CD4-positive, alpha-beta T cell treated with Interleukin-6 for 4 hours (primary cell): ENCODE measurements at regions not wholly inside any gene's neighbourhood (a gene's known extent, or its start where the extent isn't known, plus 50 kb on each side); places are given as distances from the start of the nearest gene placed in this dataset.

Experiments used
- DNase-seq: peaks from one replicate; pipeline ENCODE4 v3.0.0-alpha.2; 2020; ENCODE audit warnings: mixed read lengths

GRCh38 chr5:158644301-158644700, 455.4 kb downstream of the EBF1 start:
- DNase-seq, result no peak

- DNase-seq, result no peak
Observed at GRCh38 chr5:158643840-158644239, 455.9 kb downstream of the EBF1 start.

- no peak for DNase-seq
Observed at GRCh38 chr5:158642879-158643278, 456.8 kb downstream of the EBF1 start.

- DNase-seq, result no peak
Observed at GRCh38 chr5:158641016-158641415, 458.7 kb downstream of the EBF1 start.

GRCh38 chr5:158640593-158640980, 459.1 kb downstream of the EBF1 start:
- DNase-seq, result no peak

GRCh38 chr5:158639881-158640592, 459.7 kb downstream of the EBF1 start:
- no peak for DNase-seq

GRCh38 chr5:158638396-158638795, 461.3 kb downstream of the EBF1 start:
- no peak for DNase-seq

GRCh38 chr5:158637039-158637438, 462.7 kb downstream of the EBF1 start:
- no peak for DNase-seq

GRCh38 chr5:158635565-158635964, 464.2 kb downstream of the EBF1 start:
- DNase-seq, result no peak

- no peak for DNase-seq
Observed at GRCh38 chr5:158634714-158635113, 465.0 kb downstream of the EBF1 start.

- no peak for DNase-seq
Observed at GRCh38 chr5:158629591-158630312, 470.0 kb downstream of the EBF1 start.

GRCh38 chr5:158626718-158627117, 473.0 kb downstream of the EBF1 start:
- no peak for DNase-seq

- DNase-seq, result no peak
Observed at GRCh38 chr5:158623971-158624370, 475.7 kb downstream of the EBF1 start.

- no peak for DNase-seq
Observed at GRCh38 chr5:158621391-158621790, 478.3 kb downstream of the EBF1 start.

- DNase-seq, result no peak
Observed at GRCh38 chr5:158619083-158619788, 480.5 kb downstream of the EBF1 start.

GRCh38 chr5:158618256-158618655, 481.5 kb downstream of the EBF1 start:
- DNase-seq, result no peak

- DNase-seq, result no peak
Observed at GRCh38 chr5:158616707-158617106, 483.0 kb downstream of the EBF1 start.

- DNase-seq, result no peak
Observed at GRCh38 chr5:158614951-158615350, 484.8 kb downstream of the EBF1 start.

- DNase-seq, result no peak
Observed at GRCh38 chr5:158611581-158611980, 488.1 kb downstream of the EBF1 start.

- no peak for DNase-seq
Observed at GRCh38 chr5:158610051-158610415, 489.7 kb downstream of the EBF1 start.

GRCh38 chr5:158609333-158610050, 490.2 kb downstream of the EBF1 start:
- DNase-seq, result no peak

GRCh38 chr5:158607088-158607487, 492.6 kb downstream of the EBF1 start:
- DNase-seq, result no peak

- no peak for DNase-seq
Observed at GRCh38 chr5:158606233-158606632, 493.5 kb downstream of the EBF1 start.
